GM18858 (cell line): ENCODE measurements at regions not wholly inside any gene's neighbourhood (a gene's known extent, or its start where the extent isn't known, plus 50 kb on each side); places are given as distances from the start of the nearest gene placed in this dataset.
"Not testable (repeated sequence)": the region's sequence is repeated elsewhere in the genome, so short reads cannot be mapped to it uniquely, and the experiment has no call there.

Source experiments
- ATAC-seq: cut with Tn5 transposase; IDR thresholded peaks from one replicate; pipeline ENCODE4 v1.9.1; 2021; ENCODE audit not compliant: unreplicated experiment

GRCh38 chr3:26114851-26115250 is 325.0 kb downstream of the OXSM start:
- ATAC-seq, result no peak

GRCh38 chr3:26118165-26118564 is 328.3 kb downstream of the OXSM start:
- ATAC-seq, result no peak

GRCh38 chr3:26132942-26133341 is 343.1 kb downstream of the OXSM start:
- no peak for ATAC-seq

- no peak for ATAC-seq
Observed at GRCh38 chr3:26141296-26141695, 351.4 kb downstream of the OXSM start.

GRCh38 chr3:26145769-26146168 is 355.9 kb downstream of the OXSM start:
- no peak for ATAC-seq

GRCh38 chr3:26157428-26157827 is 367.5 kb downstream of the OXSM start:
- not testable (repeated sequence) for ATAC-seq

GRCh38 chr3:26171006-26171405 is 381.1 kb downstream of the OXSM start:
- no peak for ATAC-seq

GRCh38 chr3:26191556-26191955 is 401.7 kb downstream of the OXSM start:
- ATAC-seq, result no peak

- no peak for ATAC-seq
Observed at GRCh38 chr3:26193558-26193957, 403.7 kb downstream of the OXSM start.

- ATAC-seq, result no peak
Observed at GRCh38 chr3:26196781-26197180, 406.9 kb downstream of the OXSM start.

GRCh38 chr3:26198609-26199008 is 408.7 kb downstream of the OXSM start:
- ATAC-seq, result no peak

GRCh38 chr3:26202169-26202568 is 412.3 kb downstream of the OXSM start:
- no peak for ATAC-seq

GRCh38 chr3:26205475-26205874 is 415.6 kb downstream of the OXSM start:
- no peak for ATAC-seq

- ATAC-seq, result no peak
Observed at GRCh38 chr3:26208201-26208600, 414.4 kb upstream of the LRRC3B start.

GRCh38 chr3:26229801-26230200 is 392.8 kb upstream of the LRRC3B start:
- ATAC-seq, result no peak

GRCh38 chr3:26233374-26233773 is 389.2 kb upstream of the LRRC3B start:
- ATAC-seq, result no peak

- ATAC-seq, result no peak
Observed at GRCh38 chr3:26236531-26236930, 386.0 kb upstream of the LRRC3B start.

- ATAC-seq, result no peak
Observed at GRCh38 chr3:26237036-26237682, 385.4 kb upstream of the LRRC3B start.

- not testable (repeated sequence) for ATAC-seq
Observed at GRCh38 chr3:26244586-26244985, 378.0 kb upstream of the LRRC3B start.

- ATAC-seq, result no peak
Observed at GRCh38 chr3:26245236-26245635, 377.3 kb upstream of the LRRC3B start.

- ATAC-seq, result no peak
Observed at GRCh38 chr3:26246901-26247300, 375.7 kb upstream of the LRRC3B start.

- ATAC-seq, result no peak
Observed at GRCh38 chr3:26247712-26248111, 374.9 kb upstream of the LRRC3B start.

- ATAC-seq, result no peak
Observed at GRCh38 chr3:26252001-26252400, 370.6 kb upstream of the LRRC3B start.
